GM12878 (cell line): ENCODE measurements at regions not wholly inside any gene's neighbourhood (a gene's known extent, or its start where the extent isn't known, plus 50 kb on each side); places are given as distances from the start of the nearest gene placed in this dataset.

Experiments used
- ATAC-seq: fragments of 200-7000 bp; cut with Tn5 transposase; 3 replicates; pipeline ENCODE4 v1.9.1; 2020; ENCODE audit warnings: mild to moderate bottlenecking, moderate library complexity
- BruUV-seq: library from RNA; stranded (reverse); fragments of 400-500 nt; replicated peaks from 2 replicates; lab custom pipeline; 2021; lab: Mats Ljungman, UMichigan
- CTCF ChIA-PET: fragments of 300-600 bp; sonication (Branson Sonifier 250); formaldehyde crosslinking; extraction: SDS; loops from one replicate; lab custom pipeline; 2021; ENCODE audit warnings: inconsistent platforms; lab: Yijun Ruan, JAX
- POLR2A ChIA-PET: fragments of 350-600 bp; formaldehyde crosslinking; extraction: SDS; loops from one replicate; lab custom pipeline; 2021; ENCODE audit warnings: inconsistent platforms; lab: Charles Lee
- RAD21 ChIA-PET: fragments of 300-600 bp; sonication (Branson Sonifier 250); formaldehyde crosslinking; loops from one replicate; lab custom pipeline; 2023; ENCODE audit warnings: antibody characterized with exemption; ENCODE audit not compliant: unreplicated experiment; lab: Charles Lee
- SMC1A ChIA-PET: fragments of 300-600 bp; sonication (Branson Sonifier 250); formaldehyde crosslinking; loops from one replicate; lab custom pipeline; 2023; ENCODE audit not compliant: unreplicated experiment, uncharacterized antibody; lab: Charles Lee
- DNase-seq: peaks from one replicate; pipeline ENCODE4 v3.0.0-alpha.2; 2011; ENCODE audit warnings: low read depth, low spot score
- FAIRE-seq: peaks from 3 replicates; lab custom pipeline; 2011; peaks lifted over from hg19 to GRCh38; lab: Jason Lieb, UNC
- H2AFZ ChIP-seq: 2 replicates; pipeline ENCODE4 v1.6.0; 2011; ENCODE audit warnings: low read depth, low read length, control low read depth; ENCODE audit not compliant: control insufficient read depth
- H3K27ac ChIP-seq: 2 replicates; pipeline ENCODE4 v1.5.1; 2011; ENCODE audit warnings: control low read depth; ENCODE audit not compliant: control insufficient read depth, insufficient read depth
- H3K27me3 ChIP-seq, 2 experiments: replicated peaks in 1 of 2; 2 replicates each; pipeline versions ENCODE4 v1.6.0 to v1.6.1; 2011; ENCODE audit warnings: low read length in 1 of 2; ENCODE audit not compliant: control insufficient read depth in 2 of 2, insufficient read depth in 2 of 2
- H3K36me3 ChIP-seq, 2 experiments: 2 replicates each; pipeline ENCODE4 v1.5.1; 2011; ENCODE audit warnings: low read length in 1 of 2; ENCODE audit not compliant: control insufficient read depth in 2 of 2, insufficient read depth in 2 of 2
- H3K4me1 ChIP-seq: 2 replicates; pipeline ENCODE4 v1.6.1; 2011; ENCODE audit warnings: mild to moderate bottlenecking, low read length, moderate library complexity, mixed read lengths; ENCODE audit not compliant: control insufficient read depth, insufficient read depth
- H3K4me2 ChIP-seq: 2 replicates; pipeline ENCODE4 v1.6.0; 2011; ENCODE audit warnings: control low read depth; ENCODE audit not compliant: control insufficient read depth, insufficient read depth
- H3K4me3 ChIP-seq: fragments of 200-600 bp; sonication (generic); 2 replicates; pipeline ENCODE4 v1.5.1; 2016
- H3K79me2 ChIP-seq: 2 replicates; pipeline ENCODE4 v1.6.0; 2011; ENCODE audit warnings: low read length; ENCODE audit not compliant: control insufficient read depth, insufficient read depth
- H3K9ac ChIP-seq: 2 replicates; pipeline ENCODE4 v1.8.0; 2011; ENCODE audit warnings: low read length, control low read depth, mixed read lengths; ENCODE audit not compliant: control insufficient read depth, insufficient read depth
- H3K9me3 ChIP-seq: replicated peaks from 3 replicates; pipeline ENCODE4 v1.5.1; 2011; ENCODE audit warnings: mild to moderate bottlenecking, low read length; ENCODE audit not compliant: control insufficient read depth, insufficient read depth
- H4K20me1 ChIP-seq: 2 replicates; pipeline ENCODE4 v1.6.0; 2011; ENCODE audit not compliant: control insufficient read depth, insufficient read depth
- BHLHE40 ChIP-seq, 2 experiments: fragments of 450-650 bp in 1 of 2; IDR thresholded peaks; 2 replicates each; pipeline ENCODE4 v1.6.1; 2011 to 2017; ENCODE audit warnings: low read depth in 2 of 2, borderline replicate concordance in 1 of 2, improper control_type of control experiment in 1 of 2, low read length in 1 of 2, mild to moderate bottlenecking in 1 of 2
- CHD4 ChIP-seq: fragments of 200-600 bp; sonication (generic); IDR thresholded peaks from 2 replicates; pipeline ENCODE4 v1.6.1; 2016; ENCODE audit warnings: mild to moderate bottlenecking
- FOXK2 ChIP-seq: fragments of 450-650 bp; IDR thresholded peaks from 2 replicates; pipeline ENCODE4 v1.6.1; 2017; ENCODE audit warnings: mild to moderate bottlenecking, moderate library complexity
- KLF5 ChIP-seq: fragments of 450-650 bp; IDR thresholded peaks from 2 replicates; pipeline ENCODE4 v1.6.1; 2014; ENCODE audit warnings: mild to moderate bottlenecking; ENCODE audit not compliant: partially characterized antibody
- POLR2AphosphoS5 ChIP-seq: IDR thresholded peaks from 2 replicates; pipeline ENCODE4 v1.6.1; 2011; ENCODE audit warnings: mild to moderate bottlenecking, low read length, inconsistent platforms
- RAD51 ChIP-seq: fragments of 450-650 bp; IDR thresholded peaks from 2 replicates; pipeline ENCODE4 v1.6.1; 2016; ENCODE audit warnings: moderate library complexity, mild to moderate bottlenecking, inconsistent platforms
- SMAD5 ChIP-seq: IDR thresholded peaks from 2 replicates; pipeline ENCODE4 v1.6.1; 2016; ENCODE audit warnings: antibody characterized with exemption, low read depth
- SUPT20H ChIP-seq: IDR thresholded peaks from 2 replicates; pipeline ENCODE4 v1.6.1; 2011; ENCODE audit warnings: low read depth, mild to moderate bottlenecking, low read length, moderate library complexity, borderline replicate concordance; ENCODE audit not compliant: control insufficient read depth
- WGBS: methylation state at CpG from one replicate; pipeline ENCODE4 v1.1.6; 2016; ENCODE audit warnings: low lambda C conversion rate; ENCODE audit not compliant: insufficient replicate concordance, insufficient coverage; ENCODE audit errors: missing lambda C conversion rate; 5-methylcytosine and 5-hydroxymethylcytosine counted together
- in situ Hi-C: fragments of 300-500 bp; cut with MboI; formaldehyde crosslinking; loops from 9 replicates; pipeline ENCODE4 v1.14.3; 2018; ENCODE audit warnings: mixed read lengths
- intact Hi-C: fragments of 100-400 bp; cut with micrococcal nuclease; formaldehyde crosslinking; loops from one replicate; pipeline ENCODE4 v1.14.2; 2022; ENCODE audit not compliant: unreplicated experiment
- TF ChIP-seq, protein P1 (sequence below): IDR thresholded peaks from 2 replicates; pipeline ENCODE4 v1.6.1; 2011; ENCODE audit warnings: mild to moderate bottlenecking, low read depth, low read length, moderate library complexity; ENCODE audit not compliant: insufficient replicate concordance
- TF ChIP-seq, protein P2 (sequence below): fragments of 450-650 bp; IDR thresholded peaks from 2 replicates; pipeline ENCODE4 v1.6.1; 2017; ENCODE audit warnings: mild to moderate bottlenecking, moderate library complexity
- TF ChIP-seq, protein P3 (sequence below): IDR thresholded peaks from 2 replicates; pipeline ENCODE4 v1.6.1; 2012; ENCODE audit warnings: low read length, inconsistent platforms

DNA sequence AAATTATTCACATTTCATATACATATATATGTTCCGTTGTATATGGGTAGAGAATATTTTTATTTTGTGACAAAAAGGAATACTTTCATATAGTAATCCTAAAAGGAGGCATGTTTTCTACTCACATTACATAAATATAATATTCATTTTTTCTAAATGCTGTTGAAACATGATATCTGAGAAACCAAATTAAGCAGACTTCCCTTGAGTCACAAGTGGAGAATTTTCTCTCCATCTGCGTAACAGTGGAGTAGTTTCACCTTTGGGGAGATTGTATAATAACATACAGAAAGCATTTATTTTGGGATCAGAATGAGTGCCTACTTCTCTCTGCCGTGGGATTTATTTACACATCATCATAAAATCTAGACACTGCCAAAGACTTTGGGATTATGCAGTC is 849.8 kb downstream of the NSUN3 start (continued):
- TF ChIP-seq, protein P1, sequence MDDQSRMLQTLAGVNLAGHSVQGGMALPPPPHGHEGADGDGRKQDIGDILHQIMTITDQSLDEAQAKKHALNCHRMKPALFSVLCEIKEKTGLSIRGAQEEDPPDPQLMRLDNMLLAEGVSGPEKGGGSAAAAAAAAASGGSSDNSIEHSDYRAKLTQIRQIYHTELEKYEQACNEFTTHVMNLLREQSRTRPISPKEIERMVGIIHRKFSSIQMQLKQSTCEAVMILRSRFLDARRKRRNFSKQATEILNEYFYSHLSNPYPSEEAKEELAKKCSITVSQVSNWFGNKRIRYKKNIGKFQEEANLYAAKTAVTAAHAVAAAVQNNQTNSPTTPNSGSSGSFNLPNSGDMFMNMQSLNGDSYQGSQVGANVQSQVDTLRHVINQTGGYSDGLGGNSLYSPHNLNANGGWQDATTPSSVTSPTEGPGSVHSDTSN = no peak
- TF ChIP-seq FOXK2 (no peak), SUPT20H (no peak)

DNA sequence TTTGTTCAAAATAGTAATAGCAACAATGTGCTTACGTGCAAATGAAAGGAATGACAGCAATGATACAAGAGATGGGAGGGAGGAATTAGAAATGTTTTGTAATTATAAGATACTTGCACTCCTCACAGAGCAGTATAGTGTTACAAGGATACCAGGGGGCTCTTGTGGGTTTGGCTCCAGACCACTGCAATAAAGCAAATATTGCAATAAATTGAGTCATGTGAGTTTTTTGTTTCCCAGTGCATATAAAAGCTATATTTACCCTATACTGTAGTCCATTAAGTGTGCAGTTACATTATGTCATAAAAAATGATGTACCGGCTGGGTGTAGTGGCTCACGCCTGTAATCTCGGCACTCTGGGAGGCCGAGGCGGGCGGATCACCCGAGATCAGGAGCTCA is 864.3 kb downstream of the NSUN3 start:
- TF ChIP-seq RAD51 = no peak
- SMC1A ChIA-PET = no interaction called here
- FAIRE-seq = no peak
- no peaks in the 10 kb centered on the region for H3K79me2 ChIP-seq
- no peak overlapping the region for H3K4me2 ChIP-seq
- H4K20me1 ChIP-seq = no peaks in the 10 kb centered on the region
- H3K4me3 ChIP-seq = no peak overlapping the region
- H3K36me3 ChIP-seq = no peaks in the 10 kb centered on the region
- DNase-seq = no peak
- no peak overlapping the region for H3K27ac ChIP-seq
- intact Hi-C loops = no loop called here
- no peak overlapping the region for H2AFZ ChIP-seq
- no peaks in the 10 kb centered on the region for H3K27me3 ChIP-seq
- no TSS peak for BruUV-seq
- RAD21 ChIA-PET = no interaction called here
- ATAC-seq = no peak
- POLR2A ChIA-PET = no interaction called here
- CTCF ChIA-PET = no interaction called here
- no peaks in the 10 kb centered on the region for H3K9me3 ChIP-seq
- no peak overlapping the region for H3K9ac ChIP-seq
- no peaks in the 10 kb centered on the region for H3K4me1 ChIP-seq
- WGBS = 50% methylated on average over 8 of the region's 8 CpGs
- in situ Hi-C loops = no loop called here

DNA sequence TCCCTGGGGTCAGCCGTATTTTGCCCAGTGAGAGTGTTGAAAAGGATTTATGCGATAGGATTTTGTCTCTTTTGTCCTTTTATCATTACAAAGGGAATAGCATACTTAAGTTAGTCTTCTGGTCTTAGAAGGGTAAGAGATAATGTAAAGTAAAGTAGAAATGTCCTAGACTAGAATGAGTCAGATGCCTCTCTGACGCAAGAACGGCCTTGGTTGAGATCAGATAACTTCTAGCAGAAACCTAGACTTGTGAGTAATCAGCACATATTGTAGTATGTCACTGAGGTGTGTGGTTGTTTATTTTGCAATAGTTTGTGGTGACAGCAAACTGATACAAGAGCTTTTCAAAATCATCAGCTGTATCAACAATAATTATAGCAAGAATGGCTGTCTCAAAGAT is 866.1 kb downstream of the NSUN3 start:
- Histone ChIP-seq H3K4me2 (no peak overlapping the region), H2AFZ (no peak overlapping the region), H3K79me2 (no peaks in the 10 kb centered on the region), H3K36me3 (no peaks in the 10 kb centered on the region), H3K27ac (no peak overlapping the region), H3K4me1 (no peaks in the 10 kb centered on the region), H3K4me3 (no peak overlapping the region), H3K27me3 (no peaks in the 10 kb centered on the region), H4K20me1 (no peaks in the 10 kb centered on the region), H3K9ac (no peak overlapping the region), H3K9me3 (no peaks in the 10 kb centered on the region)
- ChIA-PET SMC1A (no interaction called here), RAD21 (no interaction called here), POLR2A (no interaction called here), CTCF (no interaction called here)
- intact Hi-C loops (no loop called here), in situ Hi-C loops (no loop called here)
- no peak for DNase-seq
- no peak for FAIRE-seq
- no TSS peak for BruUV-seq
- no peak; the same call in none of the 3 replicates for ATAC-seq
- WGBS = 50% methylated on average over 4 of the region's 4 CpGs
- no peak for TF ChIP-seq SMAD5
- TF ChIP-seq, protein P2, sequence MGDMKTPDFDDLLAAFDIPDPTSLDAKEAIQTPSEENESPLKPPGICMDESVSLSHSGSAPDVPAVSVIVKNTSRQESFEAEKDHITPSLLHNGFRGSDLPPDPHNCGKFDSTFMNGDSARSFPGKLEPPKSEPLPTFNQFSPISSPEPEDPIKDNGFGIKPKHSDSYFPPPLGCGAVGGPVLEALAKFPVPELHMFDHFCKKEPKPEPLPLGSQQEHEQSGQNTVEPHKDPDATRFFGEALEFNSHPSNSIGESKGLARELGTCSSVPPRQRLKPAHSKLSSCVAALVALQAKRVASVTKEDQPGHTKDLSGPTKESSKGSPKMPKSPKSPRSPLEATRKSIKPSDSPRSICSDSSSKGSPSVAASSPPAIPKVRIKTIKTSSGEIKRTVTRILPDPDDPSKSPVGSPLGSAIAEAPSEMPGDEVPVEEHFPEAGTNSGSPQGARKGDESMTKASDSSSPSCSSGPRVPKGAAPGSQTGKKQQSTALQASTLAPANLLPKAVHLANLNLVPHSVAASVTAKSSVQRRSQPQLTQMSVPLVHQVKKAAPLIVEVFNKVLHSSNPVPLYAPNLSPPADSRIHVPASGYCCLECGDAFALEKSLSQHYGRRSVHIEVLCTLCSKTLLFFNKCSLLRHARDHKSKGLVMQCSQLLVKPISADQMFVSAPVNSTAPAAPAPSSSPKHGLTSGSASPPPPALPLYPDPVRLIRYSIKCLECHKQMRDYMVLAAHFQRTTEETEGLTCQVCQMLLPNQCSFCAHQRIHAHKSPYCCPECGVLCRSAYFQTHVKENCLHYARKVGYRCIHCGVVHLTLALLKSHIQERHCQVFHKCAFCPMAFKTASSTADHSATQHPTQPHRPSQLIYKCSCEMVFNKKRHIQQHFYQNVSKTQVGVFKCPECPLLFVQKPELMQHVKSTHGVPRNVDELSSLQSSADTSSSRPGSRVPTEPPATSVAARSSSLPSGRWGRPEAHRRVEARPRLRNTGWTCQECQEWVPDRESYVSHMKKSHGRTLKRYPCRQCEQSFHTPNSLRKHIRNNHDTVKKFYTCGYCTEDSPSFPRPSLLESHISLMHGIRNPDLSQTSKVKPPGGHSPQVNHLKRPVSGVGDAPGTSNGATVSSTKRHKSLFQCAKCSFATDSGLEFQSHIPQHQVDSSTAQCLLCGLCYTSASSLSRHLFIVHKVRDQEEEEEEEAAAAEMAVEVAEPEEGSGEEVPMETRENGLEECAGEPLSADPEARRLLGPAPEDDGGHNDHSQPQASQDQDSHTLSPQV = no peak
- no peak for TF ChIP-seq POLR2AphosphoS5
- TF ChIP-seq, protein P3, sequence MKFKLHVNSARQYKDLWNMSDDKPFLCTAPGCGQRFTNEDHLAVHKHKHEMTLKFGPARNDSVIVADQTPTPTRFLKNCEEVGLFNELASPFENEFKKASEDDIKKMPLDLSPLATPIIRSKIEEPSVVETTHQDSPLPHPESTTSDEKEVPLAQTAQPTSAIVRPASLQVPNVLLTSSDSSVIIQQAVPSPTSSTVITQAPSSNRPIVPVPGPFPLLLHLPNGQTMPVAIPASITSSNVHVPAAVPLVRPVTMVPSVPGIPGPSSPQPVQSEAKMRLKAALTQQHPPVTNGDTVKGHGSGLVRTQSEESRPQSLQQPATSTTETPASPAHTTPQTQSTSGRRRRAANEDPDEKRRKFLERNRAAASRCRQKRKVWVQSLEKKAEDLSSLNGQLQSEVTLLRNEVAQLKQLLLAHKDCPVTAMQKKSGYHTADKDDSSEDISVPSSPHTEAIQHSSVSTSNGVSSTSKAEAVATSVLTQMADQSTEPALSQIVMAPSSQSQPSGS = no peak
- no peak for TF ChIP-seq KLF5
- no peak for TF ChIP-seq CHD4
- TF ChIP-seq BHLHE40 (IDR thresholded peaks at IDR 0.05; ENCODE audit: borderline replicate concordance in 1 of 2, low read depth in 2 of 2, low read length in 1 of 2) = no peak
